ENCODE measurements at regions not wholly inside any gene's neighbourhood (a gene's known extent, or its start where the extent isn't known, plus 50 kb on each side); places are given as distances from the start of the nearest gene placed in this dataset.

- DNase-seq, result peak; percentile 52
Measured at GRCh38 chr5:56479696-56480077, 246.6 kb upstream of the ANKRD55 start.

- no peak for DNase-seq
Measured at GRCh38 chr5:56479126-56479525, 246.0 kb upstream of the ANKRD55 start.

GRCh38 chr5:56478062-56478461 is 244.9 kb upstream of the ANKRD55 start:
- DNase-seq, result no peak

- DNase-seq, result no peak
Measured at GRCh38 chr5:56476487-56476856, 243.3 kb upstream of the ANKRD55 start.

- no peak for DNase-seq
Measured at GRCh38 chr5:56475689-56476486, 242.8 kb upstream of the ANKRD55 start.

- DNase-seq, result no peak
Measured at GRCh38 chr5:56471707-56472106, 238.6 kb upstream of the ANKRD55 start.

- DNase-seq, result no peak
Measured at GRCh38 chr5:56470007-56470406, 236.9 kb upstream of the ANKRD55 start.

- no peak for DNase-seq
Measured at GRCh38 chr5:56468277-56468676, 235.1 kb upstream of the ANKRD55 start.

GRCh38 chr5:56467176-56467717 is 234.1 kb upstream of the ANKRD55 start:
- no peak for DNase-seq

- DNase-seq, result no peak
Measured at GRCh38 chr5:56466136-56466816, 233.1 kb upstream of the ANKRD55 start.

- DNase-seq, result no peak
Measured at GRCh38 chr5:56465769-56466135, 232.6 kb upstream of the ANKRD55 start.

- no peak for DNase-seq
Measured at GRCh38 chr5:56464935-56465768, 232.0 kb upstream of the ANKRD55 start.

- DNase-seq, result no peak
Measured at GRCh38 chr5:56463944-56464571, 230.9 kb upstream of the ANKRD55 start.

- no peak for DNase-seq
Measured at GRCh38 chr5:56461584-56461983, 228.5 kb upstream of the ANKRD55 start.

- DNase-seq, result no peak
Measured at GRCh38 chr5:56460681-56461191, 227.6 kb upstream of the ANKRD55 start.

GRCh38 chr5:56460195-56460546 is 227.0 kb upstream of the ANKRD55 start:
- no peak for DNase-seq

- no peak for DNase-seq
Measured at GRCh38 chr5:56459394-56460194, 226.5 kb upstream of the ANKRD55 start.

- no peak for DNase-seq
Measured at GRCh38 chr5:56457887-56458812, 225.0 kb upstream of the ANKRD55 start.

GRCh38 chr5:56456002-56456401 is 222.9 kb upstream of the ANKRD55 start:
- DNase-seq, result no peak

- no peak for DNase-seq
Measured at GRCh38 chr5:56455417-56455816, 222.3 kb upstream of the ANKRD55 start.
